G401 (cell line): ENCODE measurements at regions not wholly inside any gene's neighbourhood (a gene's known extent, or its start where the extent isn't known, plus 50 kb on each side); places are given as distances from the start of the nearest gene placed in this dataset.
A peak's percentile ranks its signal among the peaks of the same experiment; 100 is the strongest.

ENCODE experiments used
- DNase-seq: peaks from one replicate; pipeline ENCODE4 v3.0.0-alpha.2; 2015; ENCODE audit warnings: low spot score
- in situ Hi-C: cut with HindIII; loops from 2 replicates; pipeline ENCODE4 v1.10.0; 2016; ENCODE audit warnings: low sequenced_read_pairs, mixed read lengths

DNA sequence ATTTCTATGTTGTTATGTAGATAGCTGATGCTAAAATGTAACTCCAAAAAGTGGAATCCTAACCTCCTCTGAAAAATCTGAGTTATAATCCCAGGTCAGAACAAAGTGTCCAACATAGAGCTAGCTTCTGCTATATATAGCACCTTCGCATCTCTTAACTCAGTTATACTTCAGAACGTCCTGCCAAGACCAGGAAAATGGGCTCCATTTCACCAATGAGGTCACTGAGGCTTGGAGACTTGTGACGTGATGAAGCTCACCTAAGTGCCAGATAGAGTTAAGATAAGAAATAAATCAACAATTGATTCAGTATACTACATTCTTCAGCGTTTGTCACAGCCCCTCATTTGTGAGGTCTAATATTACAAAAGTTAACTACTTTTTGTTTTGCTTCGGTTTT, 88.8 kb downstream of the KCTD12 start:
- DNase-seq, result no peak
- in situ Hi-C loops, result no loop called here

DNA sequence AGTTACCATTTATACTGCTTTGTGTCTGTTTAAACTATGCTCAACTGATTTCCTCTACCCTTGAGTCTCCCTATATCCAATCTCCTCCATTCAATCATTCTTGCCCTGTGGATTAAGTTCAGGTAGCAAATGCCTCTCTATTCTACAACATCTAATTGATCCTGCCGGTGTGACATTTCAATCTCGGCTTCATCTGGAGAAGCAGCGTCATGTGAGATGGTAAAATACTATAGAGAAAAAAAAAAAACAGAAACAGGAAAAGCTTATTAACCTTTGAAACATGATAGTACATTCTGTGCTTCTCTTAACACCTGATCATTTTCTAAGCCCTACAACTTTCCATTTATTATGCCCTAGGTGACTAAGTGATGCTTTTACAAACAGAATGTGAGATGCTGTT, 89.4 kb downstream of the KCTD12 start:
- DNase-seq, result no peak
- in situ Hi-C loops, result no loop called here

DNA sequence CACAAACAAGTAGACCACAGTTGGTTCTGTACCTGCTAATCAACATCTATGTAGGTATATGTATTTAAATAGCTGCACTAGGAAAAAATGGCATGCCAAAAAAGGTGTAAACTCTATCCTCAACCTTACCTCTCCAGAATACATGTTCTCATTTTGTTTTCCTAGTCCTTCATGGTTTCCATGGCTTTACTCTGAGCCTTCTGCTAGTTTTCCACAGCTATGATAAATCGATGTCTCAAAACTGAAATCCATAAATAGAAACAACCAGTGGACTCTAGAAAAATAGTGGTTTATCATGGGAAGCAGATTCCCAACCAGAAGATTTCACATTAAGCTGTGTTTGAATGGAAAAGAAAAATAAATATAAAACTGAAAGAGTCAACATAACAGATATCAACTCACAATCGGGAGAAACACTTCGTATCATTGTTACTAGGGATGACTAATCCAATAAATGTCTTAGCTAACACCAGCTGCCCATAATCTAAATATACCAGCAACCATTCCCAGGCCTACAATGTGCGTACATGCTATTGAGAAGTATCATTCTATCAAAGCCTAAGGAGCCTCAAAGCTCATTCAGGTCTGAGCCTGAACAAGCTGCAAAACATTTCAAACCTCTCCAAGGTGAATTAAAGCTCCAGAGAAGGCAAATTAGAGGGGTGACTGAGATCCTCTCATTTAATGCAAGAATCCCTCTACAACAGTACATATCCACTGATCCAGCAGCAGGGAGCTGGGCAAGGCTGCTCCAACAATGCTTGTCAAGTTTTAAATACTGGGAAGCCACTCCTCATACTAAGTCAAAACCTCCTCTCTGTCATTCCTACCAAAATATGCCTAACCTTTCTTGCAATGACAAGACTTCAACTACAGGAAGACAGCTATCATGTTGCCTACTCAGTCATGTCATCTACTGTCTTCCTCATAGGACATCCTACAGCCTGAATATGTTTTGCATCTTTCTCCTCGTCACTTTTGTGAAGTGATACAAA, 90.2 kb downstream of the KCTD12 start:
- in situ Hi-C loops, result no loop called here
- DNase-seq, result no peak

DNA sequence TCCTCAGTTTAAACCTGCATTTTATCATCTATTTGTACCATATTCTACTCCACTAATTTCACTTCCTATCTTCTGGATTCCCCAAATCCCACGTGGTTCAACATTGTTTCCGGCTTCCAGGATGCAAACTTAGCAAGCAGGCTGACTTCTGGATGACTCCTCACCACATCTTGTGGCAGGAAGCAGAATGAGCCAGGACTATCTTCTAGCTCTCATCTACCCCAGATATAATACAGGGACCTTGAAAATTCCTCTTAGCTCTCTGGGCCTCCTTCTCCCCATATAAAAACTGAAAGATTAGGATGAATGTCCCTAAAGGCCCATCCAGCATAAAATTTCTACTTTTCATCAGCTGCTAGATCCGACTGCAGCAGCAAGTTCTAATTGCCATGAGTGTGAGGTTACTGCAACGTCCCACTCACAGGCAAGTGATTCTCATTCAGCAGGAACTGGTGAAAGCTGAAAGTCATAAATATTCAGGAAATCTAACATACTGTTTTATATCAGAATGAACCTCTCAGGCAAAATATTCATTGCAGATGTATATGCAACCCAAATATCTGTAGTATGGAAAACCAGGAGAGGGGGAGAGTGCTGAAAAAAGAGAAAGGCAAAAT, 93.4 kb downstream of the KCTD12 start:
- no peak for DNase-seq
- in situ Hi-C loops, result no loop called here

DNA sequence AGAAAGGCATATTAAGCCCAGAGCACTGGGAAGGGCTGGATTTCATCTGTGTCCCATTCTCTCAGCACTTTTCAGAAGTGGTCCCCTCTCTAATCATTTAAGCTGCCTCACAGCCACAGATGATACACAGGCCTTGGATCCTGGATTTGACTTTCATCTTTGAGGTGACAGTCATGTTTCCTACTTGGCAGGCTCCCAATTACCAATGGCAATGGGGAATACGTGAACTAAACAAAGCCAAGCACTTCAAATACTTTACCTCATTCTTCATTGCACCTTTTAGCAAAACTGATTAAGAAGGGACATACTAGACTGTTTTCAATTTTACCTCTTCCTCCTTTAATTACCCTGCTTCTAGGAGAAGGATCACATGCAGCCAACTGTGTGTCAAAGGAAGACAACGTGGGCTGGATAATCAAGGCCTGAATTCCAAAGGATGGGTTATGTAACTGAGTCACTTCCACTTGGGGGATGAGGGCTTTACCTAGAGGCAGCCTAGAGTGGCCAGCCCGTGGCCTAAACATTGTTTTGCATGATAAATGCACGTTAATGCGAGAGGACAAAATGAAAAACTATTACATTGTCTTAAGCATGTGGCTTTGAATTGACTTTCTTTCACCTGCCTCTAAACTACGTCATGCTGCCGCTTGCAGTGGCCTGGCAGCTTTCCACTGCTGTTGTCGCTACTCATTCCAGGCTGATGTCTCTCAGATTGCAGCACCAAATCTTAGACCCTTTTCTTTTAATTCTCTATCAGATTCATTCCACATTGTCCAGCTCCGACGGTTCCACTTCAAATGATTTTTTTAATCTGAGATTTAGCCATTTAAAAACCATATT, 95.0 kb downstream of the KCTD12 start:
- DNase-seq, result peak; percentile 51
- in situ Hi-C loops, result no loop called here

DNA sequence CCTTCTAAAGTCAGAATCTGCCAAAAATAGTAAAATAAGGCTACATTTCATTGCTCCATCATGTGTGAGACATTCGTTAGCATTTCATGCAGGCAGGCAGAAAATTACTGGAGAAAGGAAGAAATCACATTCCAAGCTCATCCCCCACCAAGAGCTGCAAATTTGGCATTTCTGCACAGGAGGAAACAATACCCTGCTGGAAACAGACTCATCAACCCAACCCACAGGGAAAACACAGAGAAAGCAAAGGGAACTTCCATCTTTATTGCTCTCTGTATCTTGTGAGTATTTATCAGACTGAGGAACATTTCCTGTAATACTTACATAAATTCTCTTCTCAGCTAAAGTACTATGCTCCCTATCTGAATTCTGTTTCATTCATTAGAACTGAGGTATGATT, 95.7 kb downstream of the KCTD12 start:
- in situ Hi-C loops, result no loop called here
- peak; percentile 53 for DNase-seq

DNA sequence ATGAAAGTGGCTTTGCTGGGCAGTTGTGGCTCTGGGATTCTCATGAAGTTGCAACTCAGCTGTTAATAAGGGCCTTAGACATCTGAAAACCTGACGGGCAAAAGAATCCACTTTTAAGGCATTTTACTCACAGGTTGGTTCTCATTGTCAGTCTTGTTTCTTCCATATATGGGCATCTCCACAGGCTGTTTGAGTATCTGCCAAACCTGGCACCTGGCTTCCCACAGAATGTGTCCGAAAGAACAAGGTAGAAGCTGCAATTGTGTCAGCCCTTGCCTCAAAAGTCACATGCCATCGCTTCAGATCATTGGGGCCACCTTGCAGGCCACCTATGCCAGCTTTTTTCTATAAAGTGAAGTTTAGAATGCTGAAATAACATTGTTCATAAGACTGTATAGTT, 102.4 kb downstream of the KCTD12 start:
- peak; percentile 94 for DNase-seq
- in situ Hi-C loops, result no loop called here

DNA sequence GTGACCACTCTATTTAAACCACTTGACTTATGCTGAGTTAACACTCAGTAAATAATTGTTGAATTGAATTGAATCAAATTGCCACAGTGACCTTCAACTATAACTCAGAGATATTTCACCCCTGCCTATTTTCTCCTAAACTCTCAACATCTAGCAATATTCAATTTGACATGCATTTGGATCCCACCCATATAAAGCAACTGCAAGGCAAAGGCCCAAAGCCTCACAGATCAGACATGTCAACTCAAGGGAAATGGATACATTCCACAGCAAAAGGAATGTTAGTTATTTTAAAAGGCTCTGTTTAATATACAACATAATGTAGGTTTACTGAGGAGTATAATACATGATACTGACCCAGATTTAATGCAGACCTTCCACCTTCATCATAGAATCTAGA, 107.4 kb downstream of the KCTD12 start:
- in situ Hi-C loops, result no loop called here
- no peak for DNase-seq

DNA sequence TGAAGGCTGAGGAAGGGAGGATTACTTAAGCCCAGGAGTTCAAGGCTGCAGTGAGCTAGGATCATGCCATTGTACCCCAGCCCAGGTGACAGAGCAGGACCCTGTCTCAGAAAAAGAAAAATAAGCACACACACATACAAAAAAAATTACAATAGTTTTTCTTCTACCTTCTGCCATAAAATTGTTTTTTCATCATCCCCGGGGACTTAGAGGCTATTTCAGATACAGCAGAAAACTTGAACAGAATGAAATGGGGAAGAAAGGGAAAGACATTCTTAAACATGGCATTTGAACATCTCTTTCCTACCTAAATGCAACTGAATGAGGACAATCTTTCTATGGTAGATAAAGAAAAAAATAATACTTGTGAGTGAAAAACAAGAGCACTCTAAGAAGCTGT, 109.1 kb downstream of the KCTD12 start:
- no peak for DNase-seq
- in situ Hi-C loops, result no loop called here

DNA sequence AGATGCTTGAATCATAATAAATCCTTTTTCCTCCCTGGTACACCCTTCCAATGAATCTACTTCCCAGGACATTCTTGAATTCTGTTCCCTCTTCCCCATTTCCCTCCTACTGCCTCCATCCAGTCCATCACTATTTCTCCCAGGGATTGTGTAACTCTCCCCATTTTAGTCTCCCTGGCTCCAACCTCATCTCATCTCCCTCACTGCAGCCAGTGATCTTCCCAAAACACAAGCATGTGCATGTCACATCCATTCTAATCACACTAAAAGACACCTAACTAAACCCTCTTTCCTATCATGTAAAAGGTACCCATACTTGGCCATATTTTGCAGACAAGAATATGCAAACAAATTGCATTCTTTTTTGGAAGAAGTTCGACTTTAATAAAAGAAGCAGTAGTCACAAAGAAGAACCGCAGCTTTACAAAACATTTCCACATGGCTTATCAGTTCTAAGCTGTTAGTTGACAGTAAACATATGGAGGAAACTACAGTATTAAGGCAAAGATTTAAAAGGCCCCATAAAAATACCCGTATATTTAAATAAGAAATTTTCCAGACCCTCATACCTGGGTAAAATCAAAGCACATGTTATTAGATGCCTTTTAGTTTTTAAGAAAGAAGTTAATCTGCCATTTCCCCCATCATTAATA, 111.0 kb downstream of the KCTD12 start:
- no peak for DNase-seq
- in situ Hi-C loops, result no loop called here

DNA sequence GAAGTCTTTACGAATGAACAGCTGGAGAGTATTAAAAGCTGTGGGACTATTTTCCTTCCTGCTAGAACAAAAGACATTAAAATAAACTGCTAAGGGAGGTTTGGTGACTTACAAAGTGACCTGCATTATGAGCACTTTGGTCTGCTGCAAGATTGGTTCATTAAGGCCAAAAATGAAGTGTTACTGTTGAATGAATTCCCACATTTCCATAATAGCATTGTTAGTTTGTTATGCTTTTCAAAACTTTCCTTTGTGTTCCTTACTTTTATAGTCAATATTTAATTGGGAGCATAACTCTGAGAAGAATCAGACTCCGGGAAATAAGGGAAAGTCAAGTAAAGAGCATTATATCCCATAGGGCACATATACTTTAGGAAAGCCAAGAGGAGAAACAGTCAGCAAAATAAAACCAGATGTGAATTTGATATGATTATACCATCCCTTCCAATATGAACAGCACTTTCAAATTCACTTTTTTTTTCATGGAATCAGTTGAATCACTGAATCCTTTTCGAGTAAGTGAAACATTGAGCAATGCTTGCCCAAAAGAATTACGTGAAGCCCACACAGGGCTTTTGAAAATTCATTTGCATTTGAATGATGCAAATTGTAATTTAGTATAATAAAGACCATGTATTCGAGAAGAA, 112.6 kb downstream of the KCTD12 start:
- no peak for DNase-seq
- in situ Hi-C loops, result no loop called here

DNA sequence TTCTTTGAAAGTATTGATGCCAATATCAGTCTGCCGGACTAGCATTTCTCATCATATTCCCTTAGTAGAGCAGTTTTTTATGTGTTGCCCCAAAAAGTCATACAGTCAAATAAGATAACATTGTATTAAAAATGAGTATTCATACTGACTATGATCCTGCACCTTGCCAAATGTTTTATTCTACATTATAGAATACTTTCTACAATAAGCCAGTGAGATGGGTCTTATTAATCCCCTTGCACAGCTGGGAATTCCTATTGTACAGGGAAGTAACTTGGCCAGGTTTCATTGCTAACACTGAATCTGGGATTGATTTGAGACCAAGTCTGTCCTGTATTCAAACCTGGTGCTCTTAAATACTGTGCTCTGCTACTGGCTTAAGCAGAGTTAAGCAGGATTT, 114.0 kb downstream of the KCTD12 start:
- DNase-seq, result no peak
- in situ Hi-C loops, result no loop called here

DNA sequence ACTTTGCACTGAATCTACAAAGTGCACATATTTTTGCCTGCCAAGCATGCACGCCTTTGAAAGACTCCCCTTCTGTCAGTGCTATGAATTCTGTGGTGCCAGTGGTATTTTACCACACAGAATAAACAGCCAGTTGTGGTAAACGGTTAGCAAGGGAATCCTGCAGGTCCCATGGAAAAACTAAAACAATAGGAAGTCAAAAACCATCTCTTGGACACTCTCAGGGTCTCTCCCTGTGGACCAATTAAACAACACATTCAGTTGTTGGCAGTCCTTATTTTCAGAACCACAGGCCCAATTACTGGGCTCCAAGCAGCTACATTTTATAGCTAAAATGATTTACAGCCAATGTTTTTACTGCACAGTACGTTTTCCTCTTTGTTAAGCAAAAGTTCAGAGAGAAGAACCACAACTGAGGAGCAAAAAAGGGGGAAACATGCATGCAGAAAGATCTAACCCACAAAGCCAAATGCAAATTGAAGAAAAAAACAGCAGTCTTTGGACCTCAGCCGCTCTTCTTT, 116.9 kb downstream of the KCTD12 start:
- no peak for DNase-seq
- in situ Hi-C loops, result no loop called here

DNA sequence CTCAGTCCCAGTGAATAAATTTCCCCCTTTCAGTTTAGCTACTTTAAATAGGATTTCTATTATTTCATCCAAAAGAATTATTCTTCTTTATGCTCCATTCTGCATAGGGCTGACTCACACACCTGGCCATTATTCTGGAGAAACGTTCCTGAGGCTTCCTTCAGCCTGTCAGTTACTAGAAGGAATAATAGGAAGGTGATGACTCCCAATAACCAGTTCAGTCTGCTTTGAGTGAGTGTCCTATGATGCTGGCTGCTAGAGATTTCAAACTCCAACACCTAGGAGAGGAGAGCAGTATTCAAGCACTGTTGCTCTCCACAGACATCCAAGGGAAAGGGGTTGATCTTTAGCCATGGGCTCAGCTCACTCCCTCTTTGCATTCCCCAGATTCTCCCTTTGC, 117.8 kb downstream of the KCTD12 start:
- DNase-seq, result no peak
- in situ Hi-C loops, result no loop called here

DNA sequence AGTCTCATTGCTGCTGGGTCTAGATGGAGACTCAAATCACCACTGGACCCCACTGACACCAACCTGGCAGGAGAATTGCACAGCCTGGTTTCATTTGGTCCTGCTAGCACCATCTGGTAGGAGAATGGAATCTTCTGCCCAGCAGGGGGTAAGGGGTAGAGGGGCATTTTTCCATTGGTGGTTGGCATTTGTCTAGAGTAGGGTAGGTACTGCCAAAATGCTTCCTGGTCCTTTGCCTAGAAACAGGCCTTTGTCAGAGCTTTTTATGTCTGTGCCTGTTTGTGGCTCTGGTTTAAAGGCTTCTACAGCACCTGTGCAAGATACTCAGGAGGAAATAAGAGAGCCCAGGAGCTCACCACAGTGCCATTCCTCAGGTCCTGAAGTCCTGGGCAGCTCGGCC, 121.3 kb downstream of the KCTD12 start:
- DNase-seq, result peak; percentile 79
- in situ Hi-C loops, result no loop called here

DNA sequence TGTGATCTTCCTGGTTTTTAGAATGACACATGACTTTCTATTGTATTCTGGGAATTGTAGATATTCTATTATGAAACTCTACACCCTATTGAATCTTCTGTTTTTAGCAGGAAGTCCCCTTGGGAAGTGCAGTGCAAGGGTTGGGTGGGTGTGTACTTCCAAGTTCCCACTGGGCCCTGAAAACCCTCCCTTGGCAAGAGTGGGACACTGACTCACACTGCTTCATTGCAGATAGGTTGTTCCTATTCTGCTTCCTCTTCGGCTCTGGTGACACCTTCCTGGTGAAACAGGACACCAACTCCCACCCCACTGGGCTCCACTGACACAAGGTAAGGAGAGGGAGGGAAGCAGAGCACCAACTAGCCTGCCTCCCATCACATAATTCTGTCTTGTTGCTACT, 121.8 kb downstream of the KCTD12 start:
- in situ Hi-C loops, result no loop called here
- DNase-seq, result no peak

DNA sequence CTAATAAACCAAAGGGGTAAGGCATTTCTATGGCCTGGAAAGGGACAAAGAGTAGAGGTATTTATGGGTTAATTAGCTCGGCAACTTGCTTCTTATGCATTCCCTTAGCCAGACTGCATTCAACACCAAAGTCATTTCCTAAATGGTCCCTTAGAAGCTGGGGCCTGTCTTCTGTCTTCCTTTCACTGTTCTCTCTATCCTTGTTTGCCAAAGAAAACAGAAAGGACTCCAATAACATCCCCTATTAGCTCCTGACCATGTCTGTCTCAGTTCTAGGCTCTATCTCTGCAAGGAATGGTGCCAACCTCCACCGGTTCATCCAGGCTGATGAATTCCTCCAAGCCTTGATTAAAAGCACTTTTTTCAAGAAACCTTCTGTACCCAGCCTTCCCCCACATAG, 123.5 kb downstream of the KCTD12 start:
- no peak for DNase-seq
- in situ Hi-C loops, result no loop called here

DNA sequence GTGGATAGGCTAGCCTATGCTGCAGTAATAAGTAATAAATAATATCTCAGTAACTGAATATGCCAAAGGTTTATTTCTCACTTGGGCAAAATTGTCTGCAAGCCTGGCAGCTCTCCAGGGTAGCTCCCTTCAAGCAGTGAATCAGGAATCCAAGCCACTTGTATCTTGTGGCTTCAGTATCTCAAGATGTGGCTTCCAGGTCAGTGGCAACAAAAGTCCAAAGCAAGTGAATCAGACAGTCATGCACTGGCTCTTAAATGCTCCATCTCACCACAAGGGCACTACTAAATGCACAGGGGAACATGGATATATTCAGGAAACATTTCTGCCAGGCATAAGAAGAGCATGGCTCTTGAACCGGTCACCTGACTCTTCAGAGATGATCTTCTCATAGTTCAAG, 126.3 kb downstream of the KCTD12 start:
- in situ Hi-C loops, result no loop called here
- no peak for DNase-seq

DNA sequence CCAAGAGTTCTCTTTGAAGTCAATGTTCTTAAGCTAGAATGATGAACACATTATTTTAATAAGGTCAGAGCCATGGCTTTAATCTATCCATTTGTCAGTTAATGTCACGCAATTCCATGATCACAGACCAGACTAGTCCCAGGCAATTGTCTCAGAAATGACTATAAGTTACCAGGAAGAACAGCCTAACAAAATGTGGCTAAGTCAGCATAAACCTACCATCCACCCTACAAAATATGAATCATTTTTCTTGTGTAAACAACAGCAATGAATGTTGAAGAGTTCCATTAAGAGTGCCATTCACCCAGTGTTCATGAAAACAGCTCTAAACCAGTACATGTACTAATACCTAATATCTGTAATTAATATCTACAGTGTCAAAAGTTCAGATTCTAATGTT, 127.5 kb downstream of the KCTD12 start:
- DNase-seq, result no peak
- in situ Hi-C loops, result no loop called here
